Fibroblast of lung (primary cell): ENCODE measurements at regions not wholly inside any gene's neighbourhood (a gene's known extent, or its start where the extent isn't known, plus 50 kb on each side); places are given as distances from the start of the nearest gene placed in this dataset.

ENCODE experiments used
- CTCF ChIP-seq, 2 donors: IDR thresholded peaks in 1 of 2; conservative IDR thresholded peaks in 1 of 2; 1 replicate in 1 of 2; 2 replicates in 1 of 2; pipeline ENCODE4 v1.5.1; 2011 to 2012; ENCODE audit warnings: low read length in 2 of 2, control low read depth in 1 of 2, inconsistent platforms in 1 of 2, low read depth in 1 of 2, mild to moderate bottlenecking in 1 of 2
- EZH2 ChIP-seq: IDR thresholded peaks from 2 replicates; pipeline ENCODE4 v1.5.1; 2012; ENCODE audit warnings: low read length, control low read depth, mild to moderate bottlenecking; ENCODE audit errors: missing control alignments

DNA sequence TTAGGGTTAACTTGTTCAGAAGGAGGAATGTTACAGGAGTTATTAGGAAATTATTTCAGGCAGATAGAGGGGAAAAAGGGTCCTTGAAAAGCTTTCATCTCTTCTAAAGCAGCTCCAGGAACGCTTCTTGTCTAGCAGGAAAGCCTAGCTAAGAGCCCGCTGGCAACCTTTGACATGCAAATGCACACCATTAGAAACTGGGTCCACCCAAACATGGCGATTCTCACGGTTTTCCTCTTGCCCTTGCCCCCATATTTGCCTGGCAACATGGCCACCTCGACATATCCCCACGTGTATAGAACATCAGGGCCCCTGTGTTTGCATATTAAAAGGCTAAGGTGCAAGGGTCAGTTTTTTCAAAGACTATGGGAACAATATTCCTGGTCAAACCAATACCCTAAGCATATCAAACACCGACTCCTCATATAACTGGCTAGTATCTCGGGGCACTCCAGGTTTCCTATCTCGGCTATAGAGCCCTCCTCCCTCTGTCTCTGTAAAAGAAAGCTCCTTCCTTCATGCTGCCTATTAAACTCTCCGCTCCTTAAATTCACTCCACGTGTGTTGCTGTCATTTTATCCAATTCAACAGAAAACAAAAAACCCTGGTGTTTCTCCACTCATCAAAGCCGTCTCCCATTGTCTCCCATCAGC, 268.9 kb upstream of the HSFY2 start:
- no peak for TF ChIP-seq CTCF (conservative IDR thresholded peaks at IDR 0.05 in 1 of 2, IDR thresholded peaks at IDR 0.05 in 1 of 2; ENCODE audit: low read depth in 1 of 2, low read length in 2 of 2)
- no peak for TF ChIP-seq EZH2
